ENCODE measurements at regions not wholly inside any gene's neighbourhood (a gene's known extent, or its start where the extent isn't known, plus 50 kb on each side); places are given as distances from the start of the nearest gene placed in this dataset.
A peak's percentile ranks its signal among the peaks of the same experiment; 100 is the strongest.
"Not testable (repeated sequence)": the region's sequence is repeated elsewhere in the genome, so short reads cannot be mapped to it uniquely, and the experiment has no call there.

GRCh38 chr2:182646763-182647498 lies 69.1 kb upstream of the DNAJC10 start:
- DNase-seq, result no peak

GRCh38 chr2:182647499-182647787 lies 68.6 kb upstream of the DNAJC10 start:
- DNase-seq, result no peak

- DNase-seq, result no peak
Observed at GRCh38 chr2:182649316-182649715, 66.7 kb upstream of the DNAJC10 start.

- no peak for DNase-seq
Observed at GRCh38 chr2:182650704-182651103, 65.4 kb upstream of the DNAJC10 start.

GRCh38 chr2:182652326-182652725 lies 63.7 kb upstream of the DNAJC10 start:
- peak; percentile 0 to 4 for DNase-seq

GRCh38 chr2:182655750-182656149 lies 60.3 kb upstream of the DNAJC10 start:
- DNase-seq, result no peak

- no peak for DNase-seq
Observed at GRCh38 chr2:182664212-182664611, 51.8 kb upstream of the DNAJC10 start.

GRCh38 chr2:182665500-182665899 lies 50.6 kb upstream of the DNAJC10 start:
- DNase-seq, result not testable (repeated sequence)
